ENCODE measurements at regions not wholly inside any gene's neighbourhood (a gene's known extent, or its start where the extent isn't known, plus 50 kb on each side); places are given as distances from the start of the nearest gene placed in this dataset.
A peak's percentile ranks its signal among the peaks of the same experiment; 100 is the strongest.

DNA sequence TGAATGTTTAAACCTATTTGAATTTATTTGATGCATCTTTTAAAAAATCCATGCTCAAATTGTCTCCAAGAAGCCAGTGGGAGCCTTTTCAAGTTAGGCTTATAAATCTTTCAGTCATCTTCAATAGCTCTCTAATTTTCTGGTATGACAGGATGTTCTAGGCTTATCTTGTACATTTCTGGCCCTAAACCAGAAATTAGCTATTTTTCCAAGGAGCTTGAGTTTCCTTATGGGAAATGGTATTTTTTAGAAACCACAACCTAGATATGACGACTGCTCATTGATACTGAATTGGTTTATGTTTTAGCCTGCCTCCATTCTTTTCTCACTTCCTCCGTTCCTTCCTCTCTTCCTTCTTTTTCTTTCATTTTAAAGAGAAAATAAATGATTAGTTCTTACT, 172.3 kb downstream of the SPRY1 start:
- no peaks in the 10 kb centered on the region for H3K4me1 ChIP-seq (ENCODE audit: control insufficient read depth, insufficient read depth, low read length)
- H3K4me3 ChIP-seq (ENCODE audit: low read length) = no peak overlapping the region
- no peak overlapping the region for H3K27ac ChIP-seq (ENCODE audit: low read depth, low read length)
- H3K9ac ChIP-seq (ENCODE audit: low read length) = no peak overlapping the region
- H3K27me3 ChIP-seq (ENCODE audit: control insufficient read depth, insufficient read depth, low read length) = no peaks in the 10 kb centered on the region
- no peaks in the 10 kb centered on the region for H3K36me3 ChIP-seq (ENCODE audit: control insufficient read depth, insufficient read depth, low read length)

DNA sequence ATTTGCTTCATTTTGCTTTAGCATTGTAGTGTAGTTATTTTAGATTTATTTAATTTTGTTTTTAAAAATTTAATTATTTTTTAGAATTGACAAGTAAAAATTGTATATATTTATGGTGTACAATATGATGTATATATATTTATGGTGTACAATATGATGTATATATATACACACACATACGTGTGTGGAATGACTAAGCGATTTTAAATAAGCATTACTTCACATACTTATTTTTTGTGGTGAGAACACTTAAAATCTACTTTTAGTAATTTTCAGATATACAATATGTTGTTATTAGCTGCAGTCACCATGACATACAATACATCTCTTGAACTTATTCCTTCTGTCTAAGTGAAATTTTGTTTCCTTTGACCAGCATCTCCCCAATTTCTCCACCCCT, 172.9 kb downstream of the SPRY1 start:
- H3K27ac ChIP-seq (ENCODE audit: low read depth, low read length) = no peak overlapping the region
- H3K36me3 ChIP-seq (ENCODE audit: control insufficient read depth, insufficient read depth, low read length) = no peaks in the 10 kb centered on the region
- no peaks in the 10 kb centered on the region for H3K4me1 ChIP-seq (ENCODE audit: control insufficient read depth, insufficient read depth, low read length)
- no peaks in the 10 kb centered on the region for H3K27me3 ChIP-seq (ENCODE audit: control insufficient read depth, insufficient read depth, low read length)
- H3K9ac ChIP-seq (ENCODE audit: low read length) = no peak overlapping the region
- no peak overlapping the region for H3K4me3 ChIP-seq (ENCODE audit: low read length)

DNA sequence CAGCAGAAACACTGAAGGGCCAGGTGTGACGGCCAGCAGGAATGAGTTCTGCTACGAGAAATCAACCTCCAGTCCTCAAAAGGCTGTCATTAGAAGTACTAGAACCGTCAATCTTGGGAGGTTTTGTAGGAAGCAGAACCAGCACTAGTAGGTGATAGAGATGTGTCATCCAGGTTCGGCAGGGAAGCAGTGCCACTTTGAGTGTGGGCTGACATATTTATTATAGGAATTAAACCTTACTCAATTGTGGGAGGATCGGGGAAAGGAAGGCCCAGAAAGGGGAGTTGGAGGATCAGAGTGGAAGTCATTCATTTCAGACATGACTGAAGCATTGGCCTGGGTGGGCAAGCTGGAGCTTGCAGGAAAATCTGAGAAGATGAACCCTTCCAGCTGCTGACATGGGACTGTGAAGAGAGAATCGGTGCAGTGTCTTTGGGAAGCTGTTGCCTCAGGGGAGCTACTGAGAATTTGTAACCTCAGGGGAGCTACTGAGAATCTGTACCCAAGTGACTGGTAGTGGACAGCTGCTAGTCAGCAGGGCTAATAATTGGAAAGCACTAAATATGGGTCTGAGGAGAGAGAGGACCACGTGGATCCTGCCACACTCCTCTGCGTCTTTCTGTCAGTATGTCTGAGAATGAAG, 177.4 kb downstream of the SPRY1 start:
- Histone ChIP-seq H3K4me3 (ENCODE audit: low read length) (no peak overlapping the region), H3K36me3 (ENCODE audit: control insufficient read depth, insufficient read depth, low read length) (no peaks in the 10 kb centered on the region), H3K4me1 (ENCODE audit: control insufficient read depth, insufficient read depth, low read length) (no peaks in the 10 kb centered on the region), H3K27me3 (ENCODE audit: control insufficient read depth, insufficient read depth, low read length) (no peaks in the 10 kb centered on the region), H3K27ac (ENCODE audit: low read depth, low read length) (no peak overlapping the region), H3K9ac (ENCODE audit: low read length) (no peak overlapping the region)

DNA sequence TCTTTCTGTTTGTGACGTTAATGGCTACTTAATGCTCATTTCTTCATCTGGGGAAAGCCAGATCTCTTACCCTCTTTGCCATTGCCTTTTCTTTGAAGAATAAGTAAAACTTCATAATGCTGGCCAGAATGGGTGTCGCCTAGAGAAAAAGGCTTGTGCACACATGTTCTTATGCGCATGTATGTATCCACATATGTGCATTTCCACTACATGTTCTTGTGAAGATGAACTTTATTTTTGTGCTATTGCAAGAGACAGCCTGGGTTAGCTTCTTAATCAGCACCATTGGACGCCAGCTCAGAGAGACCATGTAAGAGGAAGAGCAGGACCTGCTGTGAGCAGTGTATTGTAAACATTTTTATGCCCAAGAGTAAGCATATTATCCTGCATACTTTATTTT, 178.7 kb downstream of the SPRY1 start:
- Histone ChIP-seq H3K4me3 (ENCODE audit: low read length) (no peak overlapping the region), H3K27me3 (ENCODE audit: control insufficient read depth, insufficient read depth, low read length) (no peaks in the 10 kb centered on the region), H3K36me3 (ENCODE audit: control insufficient read depth, insufficient read depth, low read length) (no peaks in the 10 kb centered on the region), H3K27ac (ENCODE audit: low read depth, low read length) (no peak overlapping the region), H3K4me1 (ENCODE audit: control insufficient read depth, insufficient read depth, low read length) (no peaks in the 10 kb centered on the region), H3K9ac (ENCODE audit: low read length) (no peak overlapping the region)

DNA sequence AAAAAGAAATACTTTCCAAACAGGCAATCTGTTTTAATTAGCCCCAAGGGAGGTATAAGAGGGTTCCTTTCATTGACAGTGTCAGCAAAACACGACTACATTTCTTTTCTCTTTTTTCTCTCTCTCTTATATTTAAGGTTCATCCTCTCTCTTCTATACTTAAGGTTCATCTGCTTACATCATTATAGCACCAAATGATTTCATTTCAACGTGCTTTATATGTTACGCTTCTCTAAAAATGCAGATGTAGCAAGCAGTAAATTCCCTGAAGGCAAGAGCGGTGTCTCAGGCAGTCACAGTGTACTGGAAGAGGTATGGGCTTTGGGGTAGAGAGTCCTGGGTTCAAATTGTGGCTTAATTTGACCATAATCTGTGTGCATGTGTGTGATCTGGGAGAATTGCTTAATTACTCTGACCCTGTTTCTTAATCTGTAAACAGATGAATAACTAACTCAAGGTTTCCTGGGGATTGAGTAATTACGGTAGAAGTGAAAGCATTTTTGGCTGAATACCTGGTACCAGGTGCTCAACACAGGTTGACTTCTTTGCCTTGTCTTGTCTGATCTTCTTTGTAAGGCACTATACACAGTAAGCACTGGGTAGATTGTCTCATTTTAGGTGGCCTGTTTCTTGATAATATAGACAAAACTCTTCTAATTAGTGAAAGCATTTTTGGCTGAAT, 180.8 kb downstream of the SPRY1 start:
- Histone ChIP-seq H3K4me3 (ENCODE audit: low read length) (no peak overlapping the region), H3K4me1 (ENCODE audit: control insufficient read depth, insufficient read depth, low read length) (no peaks in the 10 kb centered on the region), H3K27me3 (ENCODE audit: control insufficient read depth, insufficient read depth, low read length) (no peaks in the 10 kb centered on the region), H3K9ac (ENCODE audit: low read length) (no peak overlapping the region), H3K27ac (ENCODE audit: low read depth, low read length) (no peak overlapping the region), H3K36me3 (ENCODE audit: control insufficient read depth, insufficient read depth, low read length) (no peaks in the 10 kb centered on the region)

DNA sequence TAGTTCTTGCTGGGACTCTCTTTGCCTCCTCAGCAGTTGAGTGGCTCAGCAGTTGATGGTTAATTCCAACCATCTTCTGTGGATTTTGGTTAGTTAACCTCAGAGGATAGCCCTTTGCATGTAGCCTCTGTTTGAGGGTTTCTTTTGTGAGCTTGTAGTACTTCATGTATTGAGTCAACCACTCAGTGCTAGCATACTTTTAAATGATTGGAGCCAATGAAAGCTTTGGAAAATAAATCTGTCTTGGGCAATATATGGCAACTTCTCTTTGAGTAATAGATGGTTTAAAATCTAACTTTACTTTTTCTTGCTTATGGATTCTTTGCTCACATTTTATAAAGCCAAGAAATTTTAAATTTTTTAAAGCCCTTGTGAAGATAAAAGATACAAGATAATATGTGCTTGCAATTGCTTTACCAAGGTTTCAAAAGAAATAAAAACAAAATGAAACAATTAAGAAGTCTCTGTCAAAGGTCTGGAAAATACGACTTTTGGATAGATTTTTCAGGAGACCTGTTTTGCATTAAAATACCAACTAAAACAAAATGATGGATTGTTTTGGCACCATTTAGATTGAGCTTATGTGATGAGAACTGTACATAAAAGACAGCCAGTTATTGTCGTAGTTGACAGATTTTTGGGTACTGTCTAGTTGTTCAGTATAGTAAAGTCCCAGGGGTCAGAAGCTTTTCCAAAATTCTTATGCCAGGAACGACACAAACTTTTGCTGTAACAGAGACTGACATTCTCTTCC, 181.9 kb downstream of the SPRY1 start:
- H3K4me1 ChIP-seq (ENCODE audit: control insufficient read depth, insufficient read depth, low read length) = no peaks in the 10 kb centered on the region
- H3K4me3 ChIP-seq (ENCODE audit: low read length) = no peak overlapping the region
- H3K9ac ChIP-seq (ENCODE audit: low read length) = no peak overlapping the region
- no peak overlapping the region for H3K27ac ChIP-seq (ENCODE audit: low read depth, low read length)
- no peaks in the 10 kb centered on the region for H3K27me3 ChIP-seq (ENCODE audit: control insufficient read depth, insufficient read depth, low read length)
- H3K36me3 ChIP-seq (ENCODE audit: control insufficient read depth, insufficient read depth, low read length) = no peaks in the 10 kb centered on the region

DNA sequence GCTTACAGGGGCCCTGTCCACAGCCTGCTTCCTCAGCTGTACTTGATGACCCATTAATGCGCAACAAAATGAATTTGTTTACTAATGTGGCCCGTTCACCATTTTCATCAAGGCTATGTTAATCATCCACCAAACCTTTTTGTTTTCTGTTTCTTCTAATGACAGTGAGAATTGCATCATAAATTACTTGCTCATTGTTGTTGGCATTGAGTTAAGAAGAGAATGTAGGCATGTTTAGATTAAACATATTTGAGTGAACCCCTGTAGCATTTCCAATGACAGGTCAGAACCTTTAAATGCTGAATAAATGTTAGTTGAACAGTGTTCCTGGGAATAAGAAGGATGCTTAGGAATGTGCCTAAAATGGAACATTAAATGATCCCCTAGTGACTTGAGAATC, 183.4 kb downstream of the SPRY1 start:
- H3K36me3 ChIP-seq (ENCODE audit: control insufficient read depth, insufficient read depth, low read length) = no peaks in the 10 kb centered on the region
- H3K27me3 ChIP-seq (ENCODE audit: control insufficient read depth, insufficient read depth, low read length) = no peaks in the 10 kb centered on the region
- no peaks in the 10 kb centered on the region for H3K4me1 ChIP-seq (ENCODE audit: control insufficient read depth, insufficient read depth, low read length)
- H3K27ac ChIP-seq (ENCODE audit: low read depth, low read length) = no peak overlapping the region
- no peak overlapping the region for H3K9ac ChIP-seq (ENCODE audit: low read length)
- H3K4me3 ChIP-seq (ENCODE audit: low read length) = no peak overlapping the region

DNA sequence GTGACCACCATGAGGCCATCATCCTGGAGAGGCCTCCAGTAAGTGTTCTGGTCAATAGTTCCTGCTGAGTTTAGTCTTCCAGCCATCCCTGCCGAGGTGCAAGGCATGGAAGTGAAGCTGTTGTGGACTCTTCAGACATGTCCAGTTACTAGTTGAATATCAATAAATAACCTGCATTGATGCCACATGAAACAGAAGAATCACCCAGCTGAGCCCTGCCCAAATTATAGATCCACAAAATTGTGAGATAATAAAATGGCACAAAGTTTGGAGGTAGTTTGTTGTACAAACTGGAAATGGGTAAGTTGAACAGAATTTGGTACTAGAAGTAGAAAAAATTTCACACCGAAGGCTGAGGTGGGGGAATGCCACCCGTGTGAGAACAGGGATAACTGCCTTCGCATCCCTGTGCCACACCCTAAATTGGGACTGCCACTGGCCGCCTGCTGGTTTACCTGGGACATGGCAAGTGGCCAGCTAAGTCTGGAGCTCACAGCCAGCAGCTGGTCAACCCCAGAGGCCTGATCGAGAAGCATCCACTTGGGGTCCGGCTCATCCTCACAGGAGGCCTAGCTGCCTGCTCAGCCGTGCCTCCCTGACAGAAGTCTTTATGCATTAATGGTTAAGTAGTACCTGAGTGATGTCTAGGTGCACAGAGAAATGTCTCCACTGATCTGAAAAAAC, 184.5 kb downstream of the SPRY1 start:
- no peak overlapping the region for H3K9ac ChIP-seq (ENCODE audit: low read length)
- no peak overlapping the region for H3K4me3 ChIP-seq (ENCODE audit: low read length)
- no peaks in the 10 kb centered on the region for H3K4me1 ChIP-seq (ENCODE audit: control insufficient read depth, insufficient read depth, low read length)
- no peaks in the 10 kb centered on the region for H3K27me3 ChIP-seq (ENCODE audit: control insufficient read depth, insufficient read depth, low read length)
- H3K36me3 ChIP-seq (ENCODE audit: control insufficient read depth, insufficient read depth, low read length) = no peaks in the 10 kb centered on the region
- H3K27ac ChIP-seq (ENCODE audit: low read depth, low read length) = no peak overlapping the region

DNA sequence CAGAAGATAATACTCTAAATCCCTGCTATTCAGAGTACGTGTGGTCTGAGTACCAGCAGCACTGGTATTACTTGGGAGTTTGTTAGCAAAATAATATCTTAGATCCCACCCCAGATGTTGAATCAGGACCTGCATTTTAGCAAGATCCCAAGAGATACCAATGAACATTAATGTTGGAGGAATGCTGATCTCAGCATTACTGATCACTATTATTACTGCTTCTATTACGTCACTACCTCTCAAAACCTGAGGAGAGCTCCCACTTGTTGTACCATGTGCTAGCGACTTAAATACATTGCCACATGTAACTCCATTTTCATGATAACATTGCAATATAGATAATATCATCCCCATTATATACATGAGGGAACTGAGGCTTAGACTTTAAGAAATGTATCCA, 185.2 kb downstream of the SPRY1 start:
- H3K27me3 ChIP-seq (ENCODE audit: control insufficient read depth, insufficient read depth, low read length) = no peaks in the 10 kb centered on the region
- H3K36me3 ChIP-seq (ENCODE audit: control insufficient read depth, insufficient read depth, low read length) = no peaks in the 10 kb centered on the region
- H3K4me1 ChIP-seq (ENCODE audit: control insufficient read depth, insufficient read depth, low read length) = no peaks in the 10 kb centered on the region
- no peak overlapping the region for H3K9ac ChIP-seq (ENCODE audit: low read length)
- H3K4me3 ChIP-seq (ENCODE audit: low read length) = no peak overlapping the region
- no peak overlapping the region for H3K27ac ChIP-seq (ENCODE audit: low read depth, low read length)

DNA sequence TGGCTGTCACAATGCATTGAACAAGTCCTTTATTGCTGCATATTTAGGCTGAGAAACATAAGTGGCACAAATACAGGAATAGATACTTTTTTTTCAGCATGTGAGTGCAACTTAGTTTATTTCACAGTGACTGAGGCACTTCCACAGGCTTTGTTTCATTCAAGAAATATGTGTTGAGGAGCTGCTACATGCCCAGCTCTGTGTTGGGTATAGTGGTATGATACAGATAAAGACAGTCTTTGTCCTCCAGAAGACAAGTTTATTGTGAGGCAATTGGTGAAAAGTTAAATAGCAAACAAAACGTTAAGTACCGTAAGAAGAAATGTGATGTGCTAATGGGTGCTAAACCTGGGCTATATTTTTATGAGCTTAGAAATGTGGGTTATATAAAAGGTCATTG, 186.4 kb downstream of the SPRY1 start:
- H3K4me1 ChIP-seq (ENCODE audit: control insufficient read depth, insufficient read depth, low read length) = no peaks in the 10 kb centered on the region
- no peaks in the 10 kb centered on the region for H3K36me3 ChIP-seq (ENCODE audit: control insufficient read depth, insufficient read depth, low read length)
- no peak overlapping the region for H3K9ac ChIP-seq (ENCODE audit: low read length)
- H3K27me3 ChIP-seq (ENCODE audit: control insufficient read depth, insufficient read depth, low read length) = no peaks in the 10 kb centered on the region
- no peak overlapping the region for H3K4me3 ChIP-seq (ENCODE audit: low read length)
- H3K27ac ChIP-seq (ENCODE audit: low read depth, low read length) = no peak overlapping the region

DNA sequence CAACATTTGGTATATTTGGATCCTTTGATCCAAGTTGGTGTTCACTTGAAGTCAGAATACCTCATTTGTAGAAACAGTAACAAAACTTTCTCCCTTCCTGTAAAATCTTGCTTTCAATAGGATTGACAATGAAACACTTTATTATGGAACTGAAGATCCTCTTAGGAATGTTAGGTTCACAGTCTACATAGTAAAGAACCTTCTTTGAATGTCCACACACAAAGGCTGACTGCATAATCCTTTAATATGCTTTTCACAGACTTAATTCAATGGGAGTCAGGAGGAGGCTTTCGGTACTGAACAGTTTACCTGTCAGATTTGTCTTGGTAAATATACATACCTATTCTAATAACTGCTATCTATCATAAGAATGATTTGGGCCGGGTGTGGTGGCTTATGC, 188.5 kb downstream of the SPRY1 start:
- H3K27ac ChIP-seq (ENCODE audit: low read depth, low read length) = no peak overlapping the region

DNA sequence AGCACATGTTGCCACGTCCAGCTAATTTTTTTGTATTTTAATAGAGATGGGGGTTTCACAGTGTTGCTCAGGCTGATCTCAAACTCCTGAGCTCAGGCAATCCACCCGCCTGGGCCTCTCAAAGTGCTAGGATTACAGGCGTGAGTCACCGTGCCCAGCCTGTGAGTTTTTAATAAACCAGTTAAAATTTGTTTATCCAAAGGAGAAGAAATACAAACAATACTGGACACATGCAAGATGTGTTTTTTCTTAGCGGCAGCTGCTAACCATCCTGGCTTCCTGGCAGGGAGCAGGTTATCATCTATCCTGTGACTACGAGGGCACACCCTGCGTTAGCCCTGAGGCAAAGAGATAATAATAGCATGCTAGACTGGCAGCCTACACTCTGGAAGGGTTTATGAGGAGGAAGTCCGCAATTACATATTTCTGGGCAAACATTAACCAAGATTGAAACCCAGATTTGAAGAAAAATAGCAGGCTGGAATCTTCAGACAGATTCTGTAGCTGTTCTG, 191.4 kb downstream of the SPRY1 start:
- Histone ChIP-seq H3K4me1 (ENCODE audit: control insufficient read depth, insufficient read depth, low read length) (no peaks in the 10 kb centered on the region), H3K27me3 (ENCODE audit: control insufficient read depth, insufficient read depth, low read length) (no peaks in the 10 kb centered on the region), H3K36me3 (ENCODE audit: control insufficient read depth, insufficient read depth, low read length) (no peaks in the 10 kb centered on the region), H3K4me3 (ENCODE audit: low read length) (peak overlapping the region; percentile 41), H3K27ac (ENCODE audit: low read depth, low read length) (peak overlapping the region; percentile 64), H3K9ac (ENCODE audit: low read length) (no peak overlapping the region)

More for the DNA sequence above, 188.5 kb downstream of the SPRY1 start:
- no peak overlapping the region for H3K9ac ChIP-seq (ENCODE audit: low read length)
- no peaks in the 10 kb centered on the region for H3K36me3 ChIP-seq (ENCODE audit: control insufficient read depth, insufficient read depth, low read length)
- no peak overlapping the region for H3K4me3 ChIP-seq (ENCODE audit: low read length)
- no peaks in the 10 kb centered on the region for H3K27me3 ChIP-seq (ENCODE audit: control insufficient read depth, insufficient read depth, low read length)
- no peaks in the 10 kb centered on the region for H3K4me1 ChIP-seq (ENCODE audit: control insufficient read depth, insufficient read depth, low read length)
